Fibroblast of mammary gland (primary cell): ENCODE measurements at regions not wholly inside any gene's neighbourhood (a gene's known extent, or its start where the extent isn't known, plus 50 kb on each side); places are given as distances from the start of the nearest gene placed in this dataset.

ENCODE experiments used
- DNase-seq: peaks from one replicate; pipeline ENCODE4 v3.0.0-alpha.2; 2010; ENCODE audit warnings: low read depth
- H3K4me3 ChIP-seq: 2 replicates; pipeline ENCODE4 v1.5.1; 2011; ENCODE audit warnings: low read depth, mild to moderate bottlenecking, low read length, moderate library complexity; ENCODE audit not compliant: control insufficient read depth
- TF ChIP-seq, protein P1 (sequence below): conservative IDR thresholded peaks from 2 replicates; pipeline ENCODE4 v1.5.1; 2011; ENCODE audit warnings: low read depth, low read length, inconsistent platforms; ENCODE audit not compliant: control insufficient read depth, insufficient read depth

DNA sequence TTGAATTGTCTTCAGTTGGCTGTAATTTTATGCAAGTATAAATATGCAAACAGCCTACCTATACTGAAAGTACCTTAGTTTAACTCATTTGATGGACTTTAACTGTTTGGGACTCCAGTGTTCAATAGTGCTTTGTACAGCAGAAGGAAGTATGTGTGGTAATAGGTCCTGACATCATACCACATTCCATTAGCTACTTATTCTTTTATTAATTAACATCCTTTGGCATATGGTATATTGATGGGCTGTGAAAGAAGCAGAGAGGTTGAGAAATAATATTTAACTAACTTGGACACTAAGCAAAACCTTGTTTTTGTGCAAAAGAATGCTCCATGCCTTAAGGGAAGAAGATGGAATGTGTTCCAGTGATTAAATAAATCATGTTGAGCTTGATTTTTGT is 97.6 kb upstream of the SEMA6A start:
- TF ChIP-seq, protein P1, sequence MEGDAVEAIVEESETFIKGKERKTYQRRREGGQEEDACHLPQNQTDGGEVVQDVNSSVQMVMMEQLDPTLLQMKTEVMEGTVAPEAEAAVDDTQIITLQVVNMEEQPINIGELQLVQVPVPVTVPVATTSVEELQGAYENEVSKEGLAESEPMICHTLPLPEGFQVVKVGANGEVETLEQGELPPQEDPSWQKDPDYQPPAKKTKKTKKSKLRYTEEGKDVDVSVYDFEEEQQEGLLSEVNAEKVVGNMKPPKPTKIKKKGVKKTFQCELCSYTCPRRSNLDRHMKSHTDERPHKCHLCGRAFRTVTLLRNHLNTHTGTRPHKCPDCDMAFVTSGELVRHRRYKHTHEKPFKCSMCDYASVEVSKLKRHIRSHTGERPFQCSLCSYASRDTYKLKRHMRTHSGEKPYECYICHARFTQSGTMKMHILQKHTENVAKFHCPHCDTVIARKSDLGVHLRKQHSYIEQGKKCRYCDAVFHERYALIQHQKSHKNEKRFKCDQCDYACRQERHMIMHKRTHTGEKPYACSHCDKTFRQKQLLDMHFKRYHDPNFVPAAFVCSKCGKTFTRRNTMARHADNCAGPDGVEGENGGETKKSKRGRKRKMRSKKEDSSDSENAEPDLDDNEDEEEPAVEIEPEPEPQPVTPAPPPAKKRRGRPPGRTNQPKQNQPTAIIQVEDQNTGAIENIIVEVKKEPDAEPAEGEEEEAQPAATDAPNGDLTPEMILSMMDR = no peak
- no peak for DNase-seq

DNA sequence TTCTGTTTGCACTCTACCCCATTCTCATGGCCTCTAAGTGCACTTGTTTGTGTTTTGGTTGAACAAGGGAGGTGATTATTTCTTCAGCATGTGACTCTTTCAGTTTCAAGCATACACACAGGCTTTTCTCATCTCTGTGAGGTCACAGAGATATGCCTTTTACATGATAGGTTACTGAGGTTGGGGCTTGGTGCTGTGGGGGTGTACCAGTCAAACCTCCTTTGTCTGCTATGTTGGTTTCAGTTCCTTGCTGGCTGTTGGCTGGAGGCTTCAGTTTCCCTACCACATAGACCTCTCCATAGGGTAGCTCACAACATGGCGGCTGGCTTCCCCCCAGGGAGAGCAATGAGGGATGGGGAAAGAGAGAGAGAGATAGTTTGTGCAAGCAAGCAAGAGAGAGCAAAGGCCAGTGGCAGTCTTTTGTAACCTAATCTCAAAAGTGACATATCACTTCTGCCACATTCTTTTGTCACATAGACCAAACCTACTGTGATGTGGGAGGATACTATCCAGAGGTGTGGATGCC is 96.7 kb upstream of the SEMA6A start:
- no peak for DNase-seq
- H3K4me3 ChIP-seq = no peak overlapping the region
- TF ChIP-seq, protein P1 = no peak

More for the DNA sequence above, 97.6 kb upstream of the SEMA6A start:
- H3K4me3 ChIP-seq = no peak overlapping the region

DNA sequence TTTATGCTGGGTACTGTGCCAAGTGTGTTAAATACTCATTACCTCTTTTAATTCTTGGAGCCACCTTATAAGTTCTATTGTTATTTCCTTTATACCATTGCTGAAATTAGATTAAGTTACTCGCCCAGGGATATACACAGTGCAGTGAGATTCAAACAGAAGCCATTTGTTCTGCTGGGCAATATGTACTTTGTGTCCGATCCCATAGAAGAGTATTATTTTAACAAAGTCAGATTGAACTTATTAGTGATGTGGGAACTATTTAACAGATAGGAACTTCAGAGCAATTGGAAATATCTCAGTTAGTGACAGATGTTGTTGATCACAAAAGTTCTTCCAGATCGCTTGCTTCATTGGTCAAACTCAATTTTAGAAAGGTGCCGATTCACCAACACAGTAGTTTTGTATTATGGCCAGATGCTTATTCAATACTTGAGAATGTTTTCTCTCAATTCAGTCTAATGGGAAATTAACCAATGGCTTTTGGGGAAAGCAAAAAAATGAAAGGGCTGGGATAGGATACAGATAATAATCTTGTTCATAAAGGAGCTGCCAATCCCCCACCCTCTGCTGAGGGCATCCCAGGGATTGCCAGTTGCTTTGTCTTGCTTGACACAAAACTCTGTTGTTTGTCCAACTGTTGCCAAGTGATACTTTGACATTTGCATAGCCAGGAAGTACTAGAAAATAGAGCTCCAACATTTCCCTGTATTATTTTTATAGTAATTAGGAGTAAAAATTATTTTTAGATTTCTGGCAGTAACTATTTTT is 94.8 kb upstream of the SEMA6A start:
- TF ChIP-seq, protein P1 = no peak
- no peak overlapping the region for H3K4me3 ChIP-seq
- no peak for DNase-seq

DNA sequence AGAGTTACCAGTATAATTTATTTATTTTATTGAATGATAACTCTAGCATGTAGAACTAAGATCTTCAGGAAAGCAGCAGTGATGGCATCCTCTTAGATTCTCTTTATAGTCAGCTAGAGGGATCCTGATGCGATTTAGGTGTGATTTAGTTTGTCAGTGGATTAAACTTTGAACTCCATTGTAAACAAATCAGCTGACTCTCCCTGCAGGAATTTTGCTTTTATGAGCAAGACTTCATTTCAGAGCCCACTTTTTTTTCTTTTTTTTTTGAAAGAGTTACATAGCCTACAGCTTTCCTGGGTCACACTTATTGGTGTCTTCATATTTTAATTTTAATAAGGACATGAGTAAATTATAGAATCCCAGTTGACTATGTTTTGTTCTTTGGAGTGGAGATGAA is 93.8 kb upstream of the SEMA6A start:
- no peak overlapping the region for H3K4me3 ChIP-seq
- TF ChIP-seq, protein P1 = no peak
- no peak for DNase-seq

DNA sequence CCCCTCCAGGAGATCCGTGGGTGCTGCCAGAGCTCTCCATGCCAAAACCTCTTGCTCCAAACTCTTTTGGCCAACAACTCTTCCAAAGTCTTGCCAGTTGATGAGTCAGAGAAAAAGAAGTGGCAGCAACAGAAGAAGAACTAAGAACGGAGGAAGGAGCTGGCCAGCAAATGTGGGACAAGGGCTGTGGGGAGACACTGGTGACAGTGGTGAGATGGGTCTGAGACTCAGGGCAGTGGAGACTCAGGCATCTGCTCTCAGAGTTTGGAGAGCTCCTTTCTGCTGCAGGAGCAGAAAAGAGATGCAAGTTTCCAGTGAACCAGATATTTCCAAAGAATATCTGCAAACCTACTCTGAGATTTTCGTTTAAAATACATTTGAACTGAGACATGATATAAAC is 92.3 kb upstream of the SEMA6A start:
- no peak overlapping the region for H3K4me3 ChIP-seq
- no peak for DNase-seq
- TF ChIP-seq, protein P1 = no peak

DNA sequence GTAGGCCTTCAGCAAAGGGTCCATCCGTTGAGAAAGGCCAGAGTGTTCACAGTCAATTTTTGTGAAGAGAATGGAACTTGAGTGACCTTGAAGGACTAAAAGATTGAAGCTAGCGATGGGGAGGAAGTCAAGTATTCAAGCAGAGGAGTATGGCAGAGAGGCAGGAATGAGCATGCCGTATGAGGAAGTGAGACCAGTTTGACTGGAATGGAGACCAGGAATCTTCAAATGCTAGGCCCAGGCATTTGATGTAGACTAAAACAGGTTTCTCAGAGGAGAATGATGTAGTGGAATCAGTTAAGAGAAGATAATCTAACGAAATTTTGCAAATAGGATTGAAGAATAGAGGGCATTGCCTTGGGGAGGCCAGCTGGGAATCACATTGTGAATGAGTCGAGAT is 90.4 kb upstream of the SEMA6A start:
- no peak overlapping the region for H3K4me3 ChIP-seq
- TF ChIP-seq, protein P1 = no peak
- DNase-seq = no peak
